MCF 10A (cell line): ENCODE measurements at regions not wholly inside any gene's neighbourhood (a gene's known extent, or its start where the extent isn't known, plus 50 kb on each side); places are given as distances from the start of the nearest gene placed in this dataset.

Experiments used
- BruUV-seq: library from RNA; stranded (reverse); fragments of 400-500 nt; replicated peaks from 2 replicates; lab custom pipeline; 2021; lab: Mats Ljungman, UMichigan
- CTCF ChIA-PET: fragments of 300-600 bp; sonication (Branson Sonifier 250); formaldehyde crosslinking; extraction: SDS; loops from one replicate; lab custom pipeline; 2021; ENCODE audit warnings: antibody characterized with exemption, inconsistent platforms; lab: Yijun Ruan, JAX
- POLR2A ChIA-PET: fragments of 300-600, 350-650 bp; sonication (Branson Sonifier 250); formaldehyde crosslinking; extraction: SDS; loops from one replicate; lab custom pipeline; 2020; ENCODE audit warnings: antibody characterized with exemption, inconsistent platforms; lab: Yijun Ruan, JAX
- DNase-seq: peaks from one replicate; pipeline ENCODE4 v3.0.0-alpha.2; 2018; ENCODE audit not compliant: unreplicated experiment
- H3K27ac Mint-ChIP-seq: one replicate; pipeline ENCODE4 v1.8.0; 2022; ENCODE audit warnings: mild to moderate bottlenecking, low read depth, mixed read lengths; ENCODE audit not compliant: unreplicated experiment
- H3K27me3 Mint-ChIP-seq: one replicate; pipeline ENCODE4 v1.8.0; 2022; ENCODE audit warnings: mixed read lengths; ENCODE audit not compliant: insufficient read depth, unreplicated experiment
- H3K36me3 Mint-ChIP-seq: one replicate; pipeline ENCODE4 v1.8.0; 2022; ENCODE audit warnings: mild to moderate bottlenecking, moderate library complexity, mixed read lengths; ENCODE audit not compliant: insufficient read depth, unreplicated experiment
- H3K4me1 Mint-ChIP-seq: one replicate; pipeline ENCODE4 v1.8.0; 2022; ENCODE audit warnings: mixed read lengths; ENCODE audit not compliant: insufficient read depth, unreplicated experiment
- H3K4me3 Mint-ChIP-seq: one replicate; pipeline ENCODE4 v1.8.0; 2022; ENCODE audit warnings: mild to moderate bottlenecking, moderate library complexity, mixed read lengths; ENCODE audit not compliant: unreplicated experiment
- H3K9me3 Mint-ChIP-seq: one replicate; pipeline ENCODE4 v1.8.0; 2022; ENCODE audit warnings: mixed read lengths; ENCODE audit not compliant: unreplicated experiment
- CTCF ChIP-seq: fragments of 200-600 bp; IDR thresholded peaks from one replicate; pipeline ENCODE4 v1.8.0; 2022; ENCODE audit warnings: antibody characterized with exemption, mild to moderate bottlenecking; ENCODE audit not compliant: unreplicated experiment
- intact Hi-C: fragments of 100-400 bp; cut with micrococcal nuclease; formaldehyde crosslinking; loops from 2 replicates; pipeline ENCODE4 v1.14.1; 2022

DNA sequence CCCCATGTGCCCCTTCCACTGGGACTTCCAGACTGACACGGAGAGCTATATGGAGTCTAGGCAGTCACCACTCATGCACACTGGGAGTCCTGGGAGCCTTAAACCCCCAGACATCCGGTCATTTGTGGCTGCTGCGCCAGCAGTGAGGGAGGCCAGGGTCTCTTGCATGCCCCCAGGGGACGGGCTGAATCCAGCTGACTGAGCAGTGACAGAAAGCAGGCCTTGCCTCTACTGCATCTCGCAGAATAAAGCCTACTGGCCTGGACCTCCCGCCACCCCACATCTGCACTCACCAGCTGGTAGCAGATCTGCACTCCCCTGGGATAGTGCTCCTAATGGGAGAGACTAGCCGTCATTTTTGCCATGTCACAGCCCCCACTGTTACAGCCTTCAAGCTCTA, 1234.2 kb downstream of the FAM133A start:
- no peaks in the 10 kb centered on the region for H3K4me1 Mint-ChIP-seq
- TF ChIP-seq CTCF = no peak
- no peaks in the 10 kb centered on the region for H3K36me3 Mint-ChIP-seq
- no peaks in the 10 kb centered on the region for H3K9me3 Mint-ChIP-seq
- POLR2A ChIA-PET = interaction anchor here (0.6 kb wide), 1 partner anchor 10 kb away, joined by 3 read pairs; no protein-coding TSS in a partner anchor
- peaks cover 13% of the 10 kb centered on the region for H3K27me3 Mint-ChIP-seq
- intact Hi-C loops = no loop called here
- no TSS peak for BruUV-seq
- no peak for DNase-seq
- CTCF ChIA-PET = no interaction called here
- no peak overlapping the region for H3K4me3 Mint-ChIP-seq
- H3K27ac Mint-ChIP-seq = no peak overlapping the region

DNA sequence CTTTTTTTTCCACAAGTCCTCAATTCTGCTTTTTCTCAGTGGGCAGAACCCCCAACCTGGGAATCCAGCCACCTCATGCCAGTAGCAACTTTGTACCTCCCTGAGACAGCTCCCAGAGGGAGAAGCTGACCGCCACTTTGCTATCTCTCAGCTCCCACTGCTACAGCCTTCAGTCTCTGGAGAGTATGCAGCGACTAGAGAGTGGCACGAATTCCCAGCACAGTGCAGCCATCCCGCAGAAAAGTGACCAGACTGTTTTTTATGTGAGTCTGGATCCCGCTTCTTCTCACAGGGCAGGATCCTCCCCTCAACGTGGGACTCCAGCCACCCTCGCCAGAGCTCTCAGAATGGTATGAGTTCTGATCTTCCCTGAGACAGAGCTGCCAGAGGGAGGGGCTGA, 1234.6 kb downstream of the FAM133A start:
- DNase-seq = no peak
- POLR2A ChIA-PET = interaction anchor here (0.6 kb wide), 1 partner anchor 10 kb away, joined by 3 read pairs; no protein-coding TSS in a partner anchor
- H3K4me3 Mint-ChIP-seq = no peak overlapping the region

GRCh38 chrX:94914235-94914634, 1240.2 kb downstream of the FAM133A start:
- no peaks in the 10 kb centered on the region for H3K4me1 Mint-ChIP-seq
- TF ChIP-seq CTCF = no peak
- BruUV-seq = no TSS peak
- peaks cover 13% of the 10 kb centered on the region for H3K27me3 Mint-ChIP-seq
- DNase-seq = no peak
- H3K36me3 Mint-ChIP-seq = no peaks in the 10 kb centered on the region
- no peak overlapping the region for H3K4me3 Mint-ChIP-seq
- CTCF ChIA-PET = no interaction called here
- intact Hi-C loops = no loop called here
- H3K9me3 Mint-ChIP-seq = no peaks in the 10 kb centered on the region
- H3K27ac Mint-ChIP-seq = no peak overlapping the region
- POLR2A ChIA-PET = interaction anchor here (0.6 kb wide), 1 partner anchor 35 kb away, joined by 3 read pairs; no protein-coding TSS in a partner anchor

More for the DNA sequence above, 1234.6 kb downstream of the FAM133A start:
- H3K27me3 Mint-ChIP-seq = peaks cover 13% of the 10 kb centered on the region
- no peaks in the 10 kb centered on the region for H3K9me3 Mint-ChIP-seq
- H3K36me3 Mint-ChIP-seq = no peaks in the 10 kb centered on the region
- TF ChIP-seq CTCF = no peak
- H3K27ac Mint-ChIP-seq = no peak overlapping the region
- H3K4me1 Mint-ChIP-seq = no peaks in the 10 kb centered on the region
- CTCF ChIA-PET = no interaction called here
- BruUV-seq = no TSS peak
- intact Hi-C loops = no loop called here

GRCh38 chrX:94932278-94932965, 1258.4 kb downstream of the FAM133A start:
- DNase-seq = no peak

More at GRCh38 chrX:94932278-94932965, 1258.4 kb downstream of the FAM133A start:
- Mint-ChIP-seq H3K4me1 (peaks cover 8% of the 10 kb centered on the region), H3K27me3 (peaks cover 13% of the 10 kb centered on the region), H3K4me3 (peak overlapping the region; percentile 6), H3K27ac (no peak overlapping the region), H3K9me3 (no peaks in the 10 kb centered on the region), H3K36me3 (no peaks in the 10 kb centered on the region)
- intact Hi-C loops = no loop called here
- BruUV-seq = no TSS peak
- CTCF ChIA-PET = no interaction called here
- no peak for TF ChIP-seq CTCF
- POLR2A ChIA-PET = no interaction called here
